Panc1 (cell line): ENCODE measurements at regions not wholly inside any gene's neighbourhood (a gene's known extent, or its start where the extent isn't known, plus 50 kb on each side); places are given as distances from the start of the nearest gene placed in this dataset.

Source experiments
- ATAC-seq: fragments of 200-7000 bp; cut with Tn5 transposase; 2 replicates; pipeline ENCODE4 v1.9.1; 2020; ENCODE audit warnings: mild to moderate bottlenecking, moderate library complexity
- BruUV-seq: library from RNA; stranded (reverse); fragments of 400-500 nt; replicated peaks from 2 replicates; lab custom pipeline; 2021; lab: Mats Ljungman, UMichigan
- CTCF ChIA-PET: fragments of 300-600 bp; sonication (Branson Sonifier 250); formaldehyde crosslinking; loops from one replicate; lab custom pipeline; 2022; ENCODE audit warnings: antibody characterized with exemption; lab: Charles Lee
- POLR2A ChIA-PET: fragments of 300-600 bp; sonication (Branson Sonifier 250); formaldehyde crosslinking; loops from one replicate; lab custom pipeline; 2022; ENCODE audit warnings: antibody characterized with exemption; lab: Charles Lee
- DNase-seq: peaks from one replicate; pipeline ENCODE4 v3.0.0-alpha.2; 2010; ENCODE audit warnings: low read depth, low spot score
- H3K27ac ChIP-seq: 2 replicates; pipeline ENCODE4 v1.5.1; 2011; ENCODE audit warnings: mild to moderate bottlenecking, low read length, inconsistent platforms
- H3K27me3 ChIP-seq: fragments of 200-500 bp; sonication (Bioruptor generic); 2 replicates; pipeline ENCODE4 v1.6.0; 2014; ENCODE audit warnings: low read length, inconsistent platforms; ENCODE audit not compliant: control insufficient read depth, insufficient read depth
- H3K36me3 ChIP-seq: fragments of 200-500 bp; sonication (Bioruptor generic); 2 replicates; pipeline ENCODE4 v1.5.1; 2014; ENCODE audit warnings: inconsistent platforms, mild to moderate bottlenecking, low read length, moderate library complexity; ENCODE audit not compliant: control insufficient read depth, insufficient read depth
- H3K4me1 ChIP-seq: 2 replicates; pipeline ENCODE4 v1.5.1; 2011; ENCODE audit warnings: inconsistent platforms, mild to moderate bottlenecking, low read length, moderate library complexity; ENCODE audit not compliant: control insufficient read depth, insufficient read depth
- H3K4me3 ChIP-seq, 2 experiments: 2 replicates each; pipeline ENCODE4 v1.5.1; 2011 to 2012; ENCODE audit warnings: low read depth in 2 of 2, low read length in 2 of 2, mild to moderate bottlenecking in 2 of 2, inconsistent platforms in 1 of 2, moderate library complexity in 1 of 2
- H3K9me3 ChIP-seq: fragments of 200-500 bp; sonication (Bioruptor generic); 2 replicates; pipeline ENCODE4 v1.5.1; 2014; ENCODE audit warnings: low read depth, mild to moderate bottlenecking, inconsistent platforms, low read length, moderate library complexity; ENCODE audit not compliant: control insufficient read depth, insufficient read depth
- POLR2AphosphoS5 ChIP-seq: IDR thresholded peaks from 2 replicates; pipeline ENCODE4 v1.6.1; 2012; ENCODE audit warnings: mild to moderate bottlenecking, low read depth, low read length, moderate library complexity
- REST ChIP-seq, 2 experiments: IDR thresholded peaks; 2 replicates each; pipeline ENCODE4 v1.6.1; 2011 to 2012; ENCODE audit warnings: low read depth in 2 of 2, control low read depth in 1 of 2, low read length in 1 of 2, mild to moderate bottlenecking in 1 of 2, moderate library complexity in 1 of 2; ENCODE audit not compliant: insufficient read depth in 1 of 2
- SIN3A ChIP-seq: IDR thresholded peaks from 2 replicates; pipeline ENCODE4 v1.6.1; 2012; ENCODE audit warnings: low read depth, mild to moderate bottlenecking, low read length, moderate library complexity, borderline replicate concordance; ENCODE audit not compliant: insufficient read depth
- TCF7L2 ChIP-seq: IDR thresholded peaks from 2 replicates; pipeline ENCODE4 v1.6.1; 2011; ENCODE audit warnings: mild to moderate bottlenecking, low read depth, low read length, inconsistent platforms
- in situ Hi-C: cut with HindIII; loops from 2 replicates; pipeline ENCODE4 v1.10.0; 2016; ENCODE audit warnings: low sequenced_read_pairs, low pct_unique_long_range_greater_than_20kb
- intact Hi-C: fragments of 100-400 bp; cut with micrococcal nuclease; formaldehyde crosslinking; loops from one replicate; pipeline ENCODE4 v1.10.0; 2022; ENCODE audit not compliant: unreplicated experiment
- TF ChIP-seq, protein P1 (sequence below): fragments of 450-650 bp; IDR thresholded peaks from 2 replicates; pipeline ENCODE4 v1.5.1; 2017; ENCODE audit warnings: mild to moderate bottlenecking

GRCh38 chr10:128339753-128340152 lies 213.5 kb upstream of the MKI67 start:
- Histone ChIP-seq H3K4me1 (no peaks in the 10 kb centered on the region), H3K27me3 (peaks cover 10% of the 10 kb centered on the region), H3K4me3 (no peak overlapping the region), H3K9me3 (no peaks in the 10 kb centered on the region), H3K36me3 (no peaks in the 10 kb centered on the region), H3K27ac (no peak overlapping the region)
- ChIA-PET POLR2A (no interaction called here), CTCF (no interaction called here)
- TF ChIP-seq TCF7L2 (no peak), SIN3A (no peak), POLR2AphosphoS5 (no peak), REST (IDR thresholded peaks at IDR 0.05; ENCODE audit: insufficient read depth in 1 of 2, low read depth in 2 of 2, low read length in 1 of 2) (no peak)
- TF ChIP-seq, protein P1, sequence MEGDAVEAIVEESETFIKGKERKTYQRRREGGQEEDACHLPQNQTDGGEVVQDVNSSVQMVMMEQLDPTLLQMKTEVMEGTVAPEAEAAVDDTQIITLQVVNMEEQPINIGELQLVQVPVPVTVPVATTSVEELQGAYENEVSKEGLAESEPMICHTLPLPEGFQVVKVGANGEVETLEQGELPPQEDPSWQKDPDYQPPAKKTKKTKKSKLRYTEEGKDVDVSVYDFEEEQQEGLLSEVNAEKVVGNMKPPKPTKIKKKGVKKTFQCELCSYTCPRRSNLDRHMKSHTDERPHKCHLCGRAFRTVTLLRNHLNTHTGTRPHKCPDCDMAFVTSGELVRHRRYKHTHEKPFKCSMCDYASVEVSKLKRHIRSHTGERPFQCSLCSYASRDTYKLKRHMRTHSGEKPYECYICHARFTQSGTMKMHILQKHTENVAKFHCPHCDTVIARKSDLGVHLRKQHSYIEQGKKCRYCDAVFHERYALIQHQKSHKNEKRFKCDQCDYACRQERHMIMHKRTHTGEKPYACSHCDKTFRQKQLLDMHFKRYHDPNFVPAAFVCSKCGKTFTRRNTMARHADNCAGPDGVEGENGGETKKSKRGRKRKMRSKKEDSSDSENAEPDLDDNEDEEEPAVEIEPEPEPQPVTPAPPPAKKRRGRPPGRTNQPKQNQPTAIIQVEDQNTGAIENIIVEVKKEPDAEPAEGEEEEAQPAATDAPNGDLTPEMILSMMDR: no peak
- no TSS peak for BruUV-seq
- DNase-seq (no peak), ATAC-seq (no peak)
- intact Hi-C loops: no loop called here
- in situ Hi-C loops: no loop called here

GRCh38 chr10:128345353-128345752 lies 219.1 kb upstream of the MKI67 start:
- no TSS peak for BruUV-seq
- intact Hi-C loops: no loop called here
- Histone ChIP-seq H3K9me3 (no peaks in the 10 kb centered on the region), H3K27me3 (no peaks in the 10 kb centered on the region), H3K27ac (no peak overlapping the region), H3K36me3 (no peaks in the 10 kb centered on the region), H3K4me1 (no peaks in the 10 kb centered on the region), H3K4me3 (no peak overlapping the region)
- CTCF ChIA-PET: no interaction called here
- TF ChIP-seq REST (IDR thresholded peaks at IDR 0.05; ENCODE audit: insufficient read depth in 1 of 2, low read depth in 2 of 2, low read length in 1 of 2): no peak
- no peak for TF ChIP-seq TCF7L2
- TF ChIP-seq, protein P1: no peak
- no peak for TF ChIP-seq POLR2AphosphoS5
- no peak for TF ChIP-seq SIN3A
- ATAC-seq (no peak), DNase-seq (no peak)
- POLR2A ChIA-PET: no interaction called here
- in situ Hi-C loops: no loop called here
